GM06990 (cell line): ENCODE measurements at regions not wholly inside any gene's neighbourhood (a gene's known extent, or its start where the extent isn't known, plus 50 kb on each side); places are given as distances from the start of the nearest gene placed in this dataset.
A peak's percentile ranks its signal among the peaks of the same experiment; 100 is the strongest.

Source experiments
- DNase-seq: peaks from one replicate; pipeline ENCODE4 v3.0.0-alpha.2; 2011; ENCODE audit not compliant: insufficient read length; ENCODE audit errors: extremely low read depth
- H3K27me3 ChIP-seq: replicated peaks from 2 replicates; pipeline ENCODE4 v1.6.0; 2011; ENCODE audit warnings: low read length; ENCODE audit not compliant: control insufficient read depth, insufficient read depth
- H3K36me3 ChIP-seq: 2 replicates; pipeline ENCODE4 v1.5.1; 2011; ENCODE audit warnings: low read length; ENCODE audit not compliant: control insufficient read depth, insufficient read depth
- H3K4me3 ChIP-seq: replicated peaks from 2 replicates; pipeline ENCODE4 v1.5.1; 2011; ENCODE audit warnings: low read depth, mild to moderate bottlenecking, control low read depth, low read length
- CTCF ChIP-seq: IDR thresholded peaks from 2 replicates; pipeline ENCODE4 v1.5.1; 2011; ENCODE audit warnings: low read length, control low read depth, mild to moderate bottlenecking, inconsistent platforms; ENCODE audit not compliant: insufficient read depth, poor library complexity, severe bottlenecking

- TF ChIP-seq CTCF, result no peak
- Histone ChIP-seq H3K36me3 (no peaks in the 10 kb centered on the region), H3K27me3 (no peaks in the 10 kb centered on the region; the same call in 1 of the 2 replicates), H3K4me3 (peak overlapping the region; percentile 37)
- DNase-seq, result no peak
Measured at GRCh38 chr5:88140396-88140855, 128.2 kb downstream of the TMEM161B start.

- Histone ChIP-seq H3K27me3 (no peaks in the 10 kb centered on the region), H3K4me3 (no peak overlapping the region), H3K36me3 (no peaks in the 10 kb centered on the region)
- no peak for DNase-seq
- TF ChIP-seq CTCF, result no peak
Measured at GRCh38 chr5:88130211-88130815, 138.3 kb downstream of the TMEM161B start.

- no peak for DNase-seq
- no peak overlapping the region for H3K4me3 ChIP-seq
- no peaks in the 10 kb centered on the region for H3K27me3 ChIP-seq
- TF ChIP-seq CTCF, result no peak
- H3K36me3 ChIP-seq, result no peaks in the 10 kb centered on the region
Measured at GRCh38 chr5:88128813-88129212, 139.8 kb downstream of the TMEM161B start.

- DNase-seq, result no peak
- Histone ChIP-seq H3K36me3 (no peaks in the 10 kb centered on the region), H3K27me3 (no peaks in the 10 kb centered on the region), H3K4me3 (no peak overlapping the region)
- TF ChIP-seq CTCF, result no peak
Measured at GRCh38 chr5:88119535-88120125, 149.0 kb downstream of the TMEM161B start.

- no peak for TF ChIP-seq CTCF
- DNase-seq, result no peak
- H3K36me3 ChIP-seq, result no peaks in the 10 kb centered on the region
- H3K4me3 ChIP-seq, result no peak overlapping the region
- H3K27me3 ChIP-seq, result no peaks in the 10 kb centered on the region
Measured at GRCh38 chr5:88118179-88118578, 150.5 kb downstream of the TMEM161B start.
